ENCODE measurements at regions not wholly inside any gene's neighbourhood (a gene's known extent, or its start where the extent isn't known, plus 50 kb on each side); places are given as distances from the start of the nearest gene placed in this dataset.

DNA sequence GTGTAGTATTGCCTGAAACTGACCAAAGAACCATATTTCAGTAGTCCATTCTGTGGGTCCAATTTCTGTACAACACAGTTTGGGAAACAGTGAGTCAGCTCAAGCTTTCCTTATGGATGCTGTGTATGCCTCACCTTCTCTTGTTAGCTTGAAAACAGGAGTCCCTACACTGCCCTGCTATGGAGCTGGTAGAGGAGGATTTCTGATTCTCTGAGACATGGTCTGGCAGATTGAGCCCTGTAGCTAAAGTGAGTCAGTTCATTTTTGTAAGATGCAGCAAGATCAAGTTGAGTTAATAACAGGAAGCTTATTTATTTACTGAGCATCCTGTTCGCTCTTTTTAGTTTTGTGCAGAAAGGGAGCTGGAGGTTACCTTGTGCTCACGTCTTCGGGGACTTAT, 424.1 kb upstream of the RBMS3 start:
- CTCF ChIA-PET (ENCODE audit: unreplicated experiment) = no interaction called here

DNA sequence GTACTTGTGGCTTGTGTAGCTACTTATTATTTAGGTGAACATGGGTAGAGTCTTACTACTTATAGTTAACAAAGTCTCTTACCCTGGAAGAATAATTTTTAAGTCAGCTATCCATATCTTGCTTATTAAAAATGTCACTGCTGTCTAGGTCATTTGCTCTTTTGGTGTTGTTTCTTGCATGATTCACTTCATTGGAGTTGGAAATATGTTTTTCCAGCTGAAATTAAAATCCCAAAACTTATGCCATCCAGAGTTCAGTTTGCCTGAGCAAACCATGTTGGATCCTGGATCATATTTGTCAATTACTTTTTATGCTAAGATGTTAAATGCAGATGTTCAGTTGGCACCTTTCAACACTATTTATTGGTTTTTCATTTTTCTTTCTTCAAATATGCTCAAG, 421.0 kb upstream of the RBMS3 start:
- Histone ChIP-seq H3K9me3 (ENCODE audit: low read length) (no peaks in the 10 kb centered on the region), H2AFZ (ENCODE audit: low read length) (no peak overlapping the region), H3K4me1 (ENCODE audit: insufficient read depth, low read length, poor library complexity, severe bottlenecking) (no peaks in the 10 kb centered on the region), H3K27ac (ENCODE audit: low read depth, low read length, poor library complexity, severe bottlenecking) (no peak overlapping the region), H3K9me2 (ENCODE audit: insufficient read depth, low read length) (no peaks in the 10 kb centered on the region), H3K4me3 (ENCODE audit: low read depth, low read length, poor library complexity, severe bottlenecking) (no peak overlapping the region), H3K4me2 (ENCODE audit: low read length) (no peak overlapping the region), H3K36me3 (ENCODE audit: insufficient read depth, low read length) (no peaks in the 10 kb centered on the region), H3K79me2 (ENCODE audit: insufficient read depth, low read depth, low read length) (no peaks in the 10 kb centered on the region), H4K20me1 (ENCODE audit: insufficient read depth, low read length) (no peaks in the 10 kb centered on the region)
- TF ChIP-seq, protein P1, sequence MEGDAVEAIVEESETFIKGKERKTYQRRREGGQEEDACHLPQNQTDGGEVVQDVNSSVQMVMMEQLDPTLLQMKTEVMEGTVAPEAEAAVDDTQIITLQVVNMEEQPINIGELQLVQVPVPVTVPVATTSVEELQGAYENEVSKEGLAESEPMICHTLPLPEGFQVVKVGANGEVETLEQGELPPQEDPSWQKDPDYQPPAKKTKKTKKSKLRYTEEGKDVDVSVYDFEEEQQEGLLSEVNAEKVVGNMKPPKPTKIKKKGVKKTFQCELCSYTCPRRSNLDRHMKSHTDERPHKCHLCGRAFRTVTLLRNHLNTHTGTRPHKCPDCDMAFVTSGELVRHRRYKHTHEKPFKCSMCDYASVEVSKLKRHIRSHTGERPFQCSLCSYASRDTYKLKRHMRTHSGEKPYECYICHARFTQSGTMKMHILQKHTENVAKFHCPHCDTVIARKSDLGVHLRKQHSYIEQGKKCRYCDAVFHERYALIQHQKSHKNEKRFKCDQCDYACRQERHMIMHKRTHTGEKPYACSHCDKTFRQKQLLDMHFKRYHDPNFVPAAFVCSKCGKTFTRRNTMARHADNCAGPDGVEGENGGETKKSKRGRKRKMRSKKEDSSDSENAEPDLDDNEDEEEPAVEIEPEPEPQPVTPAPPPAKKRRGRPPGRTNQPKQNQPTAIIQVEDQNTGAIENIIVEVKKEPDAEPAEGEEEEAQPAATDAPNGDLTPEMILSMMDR (conservative IDR thresholded peaks at IDR 0.05; ENCODE audit: low read length) = no peak
- no peak for TF ChIP-seq EZH2phosphoT487 (IDR thresholded peaks at IDR 0.05; ENCODE audit: borderline replicate concordance, low read depth, low read length)
- no peak for DNase-seq (ENCODE audit: low spot score)
- POLR2A ChIA-PET = interaction anchor here (0.6 to 1.3 kb wide), 2 partner anchors 9 to 1314 kb away, joined by 3 to 6 read pairs; no protein-coding TSS in a partner anchor
- CTCF ChIA-PET (ENCODE audit: unreplicated experiment) = no interaction called here
- intact Hi-C loops (cut with micrococcal nuclease; ENCODE audit: unreplicated experiment) = no loop called here
- BruUV-seq (replicated peaks) = no TSS peak

More for the DNA sequence above, 424.1 kb upstream of the RBMS3 start:
- H3K4me3 ChIP-seq (ENCODE audit: low read depth, low read length, poor library complexity, severe bottlenecking) = no peak overlapping the region
- TF ChIP-seq EZH2phosphoT487 (IDR thresholded peaks at IDR 0.05; ENCODE audit: borderline replicate concordance, low read depth, low read length) = no peak
- TF ChIP-seq, protein P1 (conservative IDR thresholded peaks at IDR 0.05; ENCODE audit: low read length) = no peak
- BruUV-seq (replicated peaks) = no TSS peak
- POLR2A ChIA-PET = interaction anchor here (0.6 to 1.9 kb wide), 2 partner anchors 12 to 33 kb away, joined by 3 to 6 read pairs; no protein-coding TSS in a partner anchor
- H3K9me2 ChIP-seq (ENCODE audit: insufficient read depth, low read length) = no peaks in the 10 kb centered on the region
- H3K4me2 ChIP-seq (ENCODE audit: low read length) = no peak overlapping the region
- no peaks in the 10 kb centered on the region for H4K20me1 ChIP-seq (ENCODE audit: insufficient read depth, low read length)
- no peak overlapping the region for H2AFZ ChIP-seq (ENCODE audit: low read length)
- H3K4me1 ChIP-seq (ENCODE audit: insufficient read depth, low read length, poor library complexity, severe bottlenecking) = no peaks in the 10 kb centered on the region
- H3K27ac ChIP-seq (ENCODE audit: low read depth, low read length, poor library complexity, severe bottlenecking) = no peak overlapping the region
- H3K9me3 ChIP-seq (ENCODE audit: low read length) = no peaks in the 10 kb centered on the region
- no peak for DNase-seq (ENCODE audit: low spot score)
- intact Hi-C loops (cut with micrococcal nuclease; ENCODE audit: unreplicated experiment) = no loop called here
- H3K36me3 ChIP-seq (ENCODE audit: insufficient read depth, low read length) = no peaks in the 10 kb centered on the region
- H3K79me2 ChIP-seq (ENCODE audit: insufficient read depth, low read depth, low read length) = no peaks in the 10 kb centered on the region

DNA sequence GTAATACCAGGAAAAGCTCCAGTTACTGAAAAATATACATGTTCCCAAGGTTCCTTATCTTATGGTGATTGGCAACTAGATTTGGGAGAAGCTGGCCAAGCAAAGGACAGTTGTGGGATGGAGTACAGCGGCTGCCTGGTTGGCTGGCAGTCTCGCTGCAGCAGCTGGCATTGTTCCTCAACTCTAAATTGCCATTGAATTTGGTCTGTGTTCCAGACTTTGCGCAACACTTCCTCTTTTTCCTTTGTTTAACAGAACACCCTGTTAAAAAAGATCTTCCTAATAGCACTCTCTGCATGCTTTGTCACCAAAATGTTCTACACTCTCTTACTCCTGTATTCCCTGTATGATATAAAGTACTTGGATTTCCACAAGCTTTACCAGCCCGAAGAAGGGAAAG, 420.6 kb upstream of the RBMS3 start:
- Histone ChIP-seq H2AFZ (ENCODE audit: low read length) (no peak overlapping the region), H3K9me3 (ENCODE audit: low read length) (no peaks in the 10 kb centered on the region), H3K36me3 (ENCODE audit: insufficient read depth, low read length) (no peaks in the 10 kb centered on the region), H3K4me1 (ENCODE audit: insufficient read depth, low read length, poor library complexity, severe bottlenecking) (no peaks in the 10 kb centered on the region), H3K79me2 (ENCODE audit: insufficient read depth, low read depth, low read length) (no peaks in the 10 kb centered on the region), H4K20me1 (ENCODE audit: insufficient read depth, low read length) (no peaks in the 10 kb centered on the region), H3K4me3 (ENCODE audit: low read depth, low read length, poor library complexity, severe bottlenecking) (no peak overlapping the region), H3K27ac (ENCODE audit: low read depth, low read length, poor library complexity, severe bottlenecking) (no peak overlapping the region), H3K9me2 (ENCODE audit: insufficient read depth, low read length) (no peaks in the 10 kb centered on the region), H3K4me2 (ENCODE audit: low read length) (no peak overlapping the region)
- BruUV-seq (replicated peaks) = no TSS peak
- TF ChIP-seq EZH2phosphoT487 (IDR thresholded peaks at IDR 0.05; ENCODE audit: borderline replicate concordance, low read depth, low read length) = no peak
- TF ChIP-seq, protein P1 (conservative IDR thresholded peaks at IDR 0.05; ENCODE audit: low read length) = no peak
- POLR2A ChIA-PET = interaction anchor here (1.3 kb wide), 1 partner anchor 9 kb away, joined by 3 read pairs; no protein-coding TSS in a partner anchor
- CTCF ChIA-PET (ENCODE audit: unreplicated experiment) = no interaction called here
- intact Hi-C loops (cut with micrococcal nuclease; ENCODE audit: unreplicated experiment) = no loop called here
- no peak for DNase-seq (ENCODE audit: low spot score)

Measured in OCI-LY7 (cell line).